DMS53 (cell line): ENCODE measurements at regions not wholly inside any gene's neighbourhood (a gene's known extent, or its start where the extent isn't known, plus 50 kb on each side); places are given as distances from the start of the nearest gene placed in this dataset.

Experiments used
- DNase-seq: peaks from one replicate; lab custom pipeline; 2025; lab: John Stamatoyannopoulos, UW

DNA sequence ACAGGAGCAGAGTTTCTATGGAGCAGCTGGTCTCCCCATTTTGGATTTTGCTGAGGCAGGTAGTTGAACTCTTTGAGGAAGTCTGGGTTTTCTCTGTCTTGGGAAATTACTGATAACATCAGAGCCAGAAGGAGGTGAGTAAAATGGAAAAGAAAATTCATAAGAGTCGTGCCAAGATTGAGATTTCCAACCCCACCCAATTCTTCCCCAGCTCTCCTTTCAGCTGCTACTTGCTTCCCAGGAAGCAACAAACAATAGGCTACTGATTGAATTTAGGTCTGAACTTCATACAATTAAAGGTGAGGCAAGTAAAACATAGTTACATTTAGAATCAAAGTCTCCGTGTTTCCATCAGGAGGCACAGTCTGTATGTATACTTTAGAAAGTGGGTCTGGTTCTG is 54.6 kb upstream of the EOLA2 start:
- no peak for DNase-seq

DNA sequence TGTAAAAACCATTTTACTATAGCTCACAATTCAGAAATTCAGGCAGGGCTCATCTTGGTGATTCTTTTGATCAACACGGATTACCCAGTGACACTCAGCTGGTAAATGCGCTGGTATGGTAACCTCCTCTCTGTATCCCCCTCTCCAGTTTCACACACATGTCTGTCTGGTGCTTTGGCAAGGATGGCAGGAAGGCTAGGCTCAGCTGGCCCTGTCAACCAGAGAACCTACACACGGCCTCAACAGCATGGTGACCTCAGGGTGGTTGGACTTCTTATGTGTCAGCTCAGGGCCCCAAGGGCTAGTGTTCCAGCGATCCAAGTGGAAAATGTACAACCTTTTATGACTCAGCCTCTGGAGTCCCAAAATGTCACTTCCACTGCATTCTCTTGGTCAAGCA is 55.7 kb upstream of the EOLA2 start:
- no peak for DNase-seq

DNA sequence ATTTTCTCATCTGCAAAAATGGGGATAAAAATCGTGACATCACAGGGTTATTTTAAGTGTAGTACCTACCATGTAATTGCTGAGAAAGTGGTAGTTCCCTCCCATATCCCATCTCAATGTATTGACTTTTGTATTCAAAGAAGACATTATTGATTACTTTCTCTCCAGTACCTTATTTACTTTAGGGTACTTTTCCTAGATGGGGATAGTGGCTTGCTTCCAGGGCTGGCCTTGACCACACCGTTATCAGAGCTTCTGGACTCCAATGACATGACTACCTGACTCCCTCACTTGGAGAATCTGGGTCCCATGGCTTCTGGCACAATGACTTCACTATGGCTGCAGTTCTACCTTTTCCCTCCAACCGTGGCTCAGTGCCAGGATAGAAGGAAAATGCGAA is 58.2 kb upstream of the EOLA2 start:
- no peak for DNase-seq

DNA sequence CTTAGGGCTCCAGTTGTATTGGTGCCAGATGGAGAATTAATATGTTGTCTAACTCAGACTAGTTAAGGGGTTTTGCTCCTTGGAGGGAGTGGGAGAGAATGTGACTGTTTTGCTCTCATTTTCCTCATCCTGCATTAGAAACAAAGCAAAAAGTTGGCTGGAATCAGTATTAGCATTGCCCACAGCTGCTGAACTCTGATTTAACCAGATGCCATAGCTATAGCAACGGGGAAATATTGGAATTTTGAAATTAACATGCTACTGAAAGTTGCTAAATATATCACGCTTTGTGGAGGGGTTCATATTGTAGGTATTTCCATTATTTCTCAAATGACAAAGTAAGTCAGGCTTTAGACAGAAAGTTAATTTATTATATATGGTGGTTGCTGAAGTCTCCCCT is 66.7 kb upstream of the EOLA2 start:
- DNase-seq = no peak

DNA sequence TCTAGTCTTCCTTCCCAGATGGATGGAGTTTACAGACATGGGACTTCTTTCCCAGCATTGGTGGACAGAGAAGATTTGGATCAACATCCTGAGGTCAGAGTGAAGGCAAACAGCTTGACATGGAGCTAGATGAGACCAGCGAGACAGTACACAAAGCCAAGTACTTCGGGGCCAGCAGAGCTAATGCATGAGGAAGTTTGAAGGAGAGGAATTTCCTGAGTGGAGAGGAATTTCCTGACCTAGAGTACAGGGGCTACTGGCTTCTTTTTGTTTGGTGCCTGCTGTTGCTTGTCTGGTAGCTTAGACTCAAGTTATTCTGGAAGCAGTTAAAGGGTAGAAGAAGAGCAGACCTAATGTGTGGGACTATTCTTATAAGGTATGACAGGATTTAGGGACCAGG is 69.1 kb upstream of the EOLA2 start:
- DNase-seq = peak; percentile 5

DNA sequence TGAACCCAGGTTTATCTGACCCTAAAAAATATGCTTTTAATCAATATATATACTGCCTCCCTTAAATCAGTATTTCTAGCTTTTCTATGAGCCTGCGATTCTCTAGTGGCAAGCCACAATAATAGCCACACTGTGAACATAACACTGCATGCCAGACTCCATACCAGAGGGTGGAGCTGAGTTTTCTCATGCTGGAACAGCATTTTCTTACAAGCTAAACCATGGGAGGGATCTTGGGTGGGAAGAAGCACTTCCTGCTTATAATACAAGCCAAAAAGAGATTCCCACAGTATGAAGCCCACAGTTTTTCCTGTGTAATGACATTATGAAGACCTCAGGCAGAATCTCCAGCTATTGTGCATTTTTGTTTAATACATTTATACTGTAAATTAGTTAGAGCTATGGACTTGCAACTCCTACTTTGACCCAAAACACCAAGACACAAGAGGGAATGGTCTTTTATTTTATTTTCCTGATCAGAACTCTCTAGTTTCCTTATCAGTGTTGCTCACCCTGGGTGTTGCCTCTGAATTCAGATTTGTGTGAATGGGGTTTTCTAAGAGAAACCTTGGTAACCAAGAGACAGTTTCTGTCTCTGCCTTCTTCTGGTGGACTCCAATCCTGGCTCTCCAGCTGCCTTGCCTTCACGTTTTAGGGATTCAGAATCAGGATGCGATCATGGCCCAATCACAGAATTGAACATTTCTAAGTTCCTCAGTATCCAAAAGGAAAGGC is 74.5 kb upstream of the EOLA2 start:
- no peak for DNase-seq

DNA sequence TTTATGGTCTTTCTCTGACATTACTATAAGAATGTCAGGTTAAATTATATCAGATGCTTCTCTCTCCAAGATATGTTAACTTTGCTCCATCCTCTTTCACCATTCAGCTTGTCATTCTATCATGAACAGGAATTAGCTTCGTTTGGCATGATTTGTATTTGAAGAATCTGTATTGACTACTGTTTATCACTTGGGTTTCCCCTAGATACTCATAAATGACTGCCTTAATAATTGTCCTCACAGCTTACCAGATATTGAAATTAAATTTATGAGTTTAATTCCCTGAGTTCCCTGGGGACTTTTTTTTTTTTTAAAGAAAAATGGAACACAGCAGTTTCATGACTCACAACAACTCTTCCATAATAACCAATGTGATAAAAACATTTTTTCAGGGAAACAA is 76.2 kb upstream of the EOLA2 start:
- DNase-seq = no peak

DNA sequence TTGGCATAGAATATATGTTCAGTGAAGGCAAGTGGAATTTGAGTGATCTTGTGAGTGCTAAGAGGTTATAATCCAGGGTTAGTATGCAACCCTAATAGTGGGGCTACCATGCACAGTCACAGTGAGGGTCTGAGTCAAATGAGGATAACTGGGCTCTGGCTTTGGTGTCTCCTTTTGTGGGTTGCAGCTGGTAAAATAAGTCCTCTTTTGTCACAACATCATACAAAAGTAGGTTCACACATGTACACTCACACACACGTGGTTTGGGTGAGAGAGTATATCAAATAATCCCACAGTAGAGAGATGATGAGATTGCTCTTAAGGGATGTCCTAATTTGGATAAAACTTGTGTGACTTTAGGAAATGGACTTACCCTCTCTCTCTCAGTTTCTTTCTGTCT is 79.6 kb upstream of the EOLA2 start:
- DNase-seq = no peak

DNA sequence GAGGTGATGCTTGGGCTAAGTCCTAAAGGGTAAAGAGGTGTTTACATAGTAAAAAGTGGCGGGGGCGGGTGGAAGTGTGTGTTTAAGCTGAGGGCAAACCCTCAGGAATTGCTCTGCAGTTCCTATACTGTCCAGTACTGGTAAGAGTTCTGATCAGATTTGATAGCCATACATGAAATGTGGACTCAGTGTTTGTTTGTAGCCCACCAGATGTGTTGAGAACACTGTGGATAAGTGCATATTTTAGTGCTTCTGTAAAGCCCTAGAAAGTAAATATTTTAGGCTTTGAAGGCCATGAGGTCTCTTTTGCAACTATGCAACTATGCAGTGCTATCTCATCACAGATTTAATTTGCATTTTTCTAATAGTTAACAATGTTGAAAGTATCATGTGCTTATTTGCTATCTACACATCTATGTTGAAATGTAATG is 80.7 kb upstream of the EOLA2 start:
- peak; percentile 47 for DNase-seq

DNA sequence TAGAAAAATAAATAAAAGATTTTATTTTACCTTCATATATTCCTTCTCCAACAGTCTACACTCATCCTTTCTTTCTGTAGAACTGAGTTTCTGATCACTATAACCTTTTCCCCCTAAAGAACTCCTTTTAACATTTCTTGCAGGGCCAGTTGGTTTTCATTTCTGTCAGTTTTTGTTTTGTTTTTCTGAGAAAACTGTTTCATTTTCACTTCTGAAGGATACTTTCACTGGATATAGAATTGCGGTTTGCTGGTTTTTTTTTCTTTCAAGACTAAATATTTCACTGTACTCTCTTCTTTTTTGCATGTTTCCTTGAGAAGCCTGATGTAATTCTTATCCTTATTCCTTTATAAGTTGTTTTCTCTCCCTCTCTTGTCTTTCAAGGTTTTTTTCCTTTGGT is 90.4 kb upstream of the EOLA2 start:
- no peak for DNase-seq

DNA sequence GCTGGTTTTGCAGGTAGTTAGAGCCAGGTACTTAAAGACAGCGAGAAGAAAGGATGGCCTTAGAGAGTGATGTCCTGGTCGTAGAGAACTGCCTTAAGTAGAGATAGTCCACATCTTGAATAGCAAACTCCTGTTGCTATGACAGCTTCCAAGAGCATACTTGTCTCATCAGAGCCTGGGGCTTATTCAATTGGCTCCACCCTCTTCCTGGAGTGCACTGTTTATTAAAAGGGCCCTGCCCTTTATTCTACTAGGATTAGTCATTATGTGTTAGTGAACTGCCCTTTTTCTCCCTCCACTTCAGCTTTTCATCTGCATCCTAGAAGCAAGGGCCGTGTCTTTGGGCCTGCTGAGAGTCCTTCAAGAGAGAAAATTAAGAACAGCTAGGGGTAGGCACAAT is 94.5 kb upstream of the EOLA2 start:
- DNase-seq = peak; percentile 82

DNA sequence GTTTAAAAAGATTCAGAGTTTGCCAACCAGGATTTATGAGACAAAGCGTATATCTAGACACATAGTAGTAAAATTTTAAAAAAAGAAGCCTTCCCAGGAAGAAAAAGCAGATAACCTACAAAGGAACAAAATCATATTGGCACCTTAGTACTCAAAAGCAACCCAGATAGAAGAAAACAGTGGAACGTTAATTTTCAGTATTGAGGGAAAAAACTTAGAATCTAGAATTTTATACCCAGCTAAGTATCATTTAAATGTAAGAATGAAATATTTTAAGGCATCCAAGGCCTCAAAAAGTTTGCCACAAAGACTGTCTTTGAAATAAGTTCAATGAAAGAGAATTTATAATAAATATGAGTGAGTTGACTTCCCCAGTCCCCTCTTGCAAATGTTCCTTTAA is 96.5 kb upstream of the EOLA2 start:
- no peak for DNase-seq

DNA sequence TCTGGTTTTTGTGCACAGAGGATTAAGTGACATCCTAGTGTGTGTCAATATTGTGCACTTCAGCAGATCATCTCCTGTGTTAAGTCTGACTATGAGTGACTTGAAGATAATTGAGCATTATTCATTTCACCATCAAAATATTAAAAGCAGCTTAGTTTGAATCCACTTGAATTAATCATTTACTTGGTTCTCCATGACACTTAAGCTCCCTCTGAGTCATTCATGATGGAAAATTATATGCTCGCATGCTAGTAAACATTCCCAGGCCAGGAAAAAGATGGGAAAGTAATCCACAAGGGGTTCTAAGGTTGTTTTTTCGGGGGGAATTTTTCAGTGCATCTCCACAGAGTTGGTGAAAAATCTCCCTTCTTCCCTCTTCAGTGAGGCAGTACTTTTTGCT is 97.2 kb upstream of the EOLA2 start:
- DNase-seq = peak; percentile 78

DNA sequence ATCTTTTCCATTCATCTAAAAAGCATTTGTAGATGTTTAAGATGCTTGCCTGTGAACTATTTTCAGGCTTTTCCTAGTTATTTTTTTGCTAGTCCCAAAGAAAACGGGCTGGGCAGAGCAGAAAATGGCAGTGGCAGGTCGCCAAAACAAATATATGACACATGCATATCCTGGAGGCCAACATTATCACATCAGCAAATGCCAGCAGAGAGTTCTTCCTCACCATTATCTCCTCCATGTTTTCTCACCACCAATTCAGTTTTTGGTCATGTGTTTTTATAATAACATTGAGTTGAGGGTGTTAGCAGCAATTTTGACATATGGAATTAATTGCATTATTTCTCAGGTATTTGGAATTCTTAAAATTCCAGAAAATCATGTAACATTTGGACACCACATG is 97.9 kb upstream of the EOLA2 start:
- DNase-seq = peak; percentile 89

DNA sequence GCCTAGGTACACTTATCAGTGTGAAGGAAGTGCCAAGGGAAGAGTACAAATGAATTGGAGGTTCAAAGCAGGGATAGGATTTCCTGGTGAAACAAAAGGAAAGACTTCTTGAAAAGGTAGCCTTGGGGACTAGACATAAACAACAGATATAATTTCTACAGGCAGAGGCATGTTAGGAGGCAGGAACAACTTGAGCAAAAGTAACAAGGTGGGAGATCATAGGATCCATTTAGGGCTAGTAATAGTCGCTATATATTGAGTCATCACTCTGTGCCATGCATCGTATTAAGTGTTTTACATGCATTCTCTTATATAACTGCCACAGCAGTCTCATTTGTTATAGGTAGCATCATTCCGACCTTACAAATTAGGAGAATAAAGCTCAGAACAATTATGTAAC is 98.3 kb upstream of the EOLA2 start:
- no peak for DNase-seq

DNA sequence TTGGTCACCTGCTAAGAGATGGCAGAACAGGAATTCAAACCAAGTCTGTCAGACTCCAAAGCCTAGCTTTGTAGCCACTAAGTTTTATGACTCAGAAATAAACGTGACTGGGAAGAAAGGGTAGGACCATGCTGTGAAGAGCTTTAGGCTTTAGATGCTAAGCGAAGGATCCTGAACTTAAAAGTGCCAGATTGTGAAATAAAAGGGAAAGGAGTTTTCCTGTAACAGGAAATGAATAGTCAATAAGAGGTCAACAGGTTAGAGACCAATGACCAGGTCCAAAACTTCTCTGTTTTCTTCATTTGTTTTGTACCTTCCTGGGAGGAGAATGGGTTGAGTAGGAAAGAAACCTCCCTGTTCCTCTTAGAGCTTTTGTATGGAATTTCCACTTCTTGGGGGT is 98.8 kb upstream of the EOLA2 start:
- DNase-seq = no peak

DNA sequence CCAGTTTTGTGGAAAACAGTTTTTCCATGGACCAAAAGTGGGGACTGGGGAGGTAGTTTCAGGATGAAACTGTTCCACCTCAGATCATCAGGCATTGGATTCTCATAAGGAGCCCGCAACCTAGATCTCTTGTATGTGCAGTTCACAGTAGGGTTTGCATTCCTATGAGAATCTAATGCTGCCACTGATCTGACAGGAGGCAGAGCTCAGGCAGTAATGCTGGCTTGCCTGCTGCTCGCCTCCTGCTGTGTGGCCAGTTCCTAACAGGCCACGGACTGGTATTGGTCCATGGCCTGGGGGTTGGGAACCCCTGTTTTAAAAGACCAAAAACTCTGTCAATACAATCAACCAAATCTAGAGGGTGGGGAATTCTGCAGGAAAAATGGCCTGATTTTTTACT is 100.0 kb upstream of the EOLA2 start:
- DNase-seq = no peak

DNA sequence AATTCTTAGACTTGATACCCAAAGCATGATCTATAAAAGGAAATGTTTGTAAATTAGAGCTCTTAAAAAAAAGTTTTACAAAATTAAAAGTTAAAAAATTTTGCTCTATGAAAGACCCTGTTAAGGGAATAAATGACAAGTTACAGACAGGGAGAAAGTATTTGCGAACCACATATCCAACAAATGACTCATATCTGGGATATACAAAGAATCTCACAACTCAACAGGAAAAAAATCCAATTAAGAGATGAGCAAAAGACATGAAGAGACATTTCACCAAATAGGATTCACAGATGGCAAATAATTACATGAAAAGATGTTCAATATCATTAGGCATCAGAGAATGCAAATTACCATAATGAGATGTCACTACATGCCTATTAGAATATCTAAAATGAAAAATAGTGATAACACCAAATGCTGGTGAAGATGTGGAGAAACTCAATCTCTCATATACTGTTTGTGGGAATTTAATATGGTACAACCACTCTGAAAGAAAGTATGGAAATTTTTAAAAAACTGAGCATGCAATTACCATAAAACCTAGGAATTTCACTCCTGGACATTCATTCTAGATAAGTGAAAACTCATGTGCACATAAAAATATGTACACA is 100.8 kb upstream of the EOLA2 start:
- DNase-seq = no peak

DNA sequence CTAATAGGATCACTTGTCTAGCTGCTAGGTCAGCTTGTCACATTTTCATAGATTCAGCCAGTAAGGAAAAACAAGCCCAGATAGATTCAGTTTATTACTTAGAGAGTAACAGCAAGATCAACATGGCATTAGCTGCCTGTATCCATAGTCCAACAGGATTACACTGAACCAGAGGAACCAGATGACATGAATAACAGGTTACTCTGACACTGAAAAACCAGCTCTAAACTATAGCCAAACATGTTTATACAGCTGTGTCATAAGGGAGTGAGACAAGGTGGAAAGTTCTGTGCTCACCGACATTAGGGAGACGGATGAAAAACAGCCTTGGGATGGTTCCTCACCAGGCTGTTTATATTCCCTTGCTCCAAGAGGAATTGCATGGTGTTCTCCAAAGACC is 102.9 kb upstream of the EOLA2 start:
- peak; percentile 19 for DNase-seq

DNA sequence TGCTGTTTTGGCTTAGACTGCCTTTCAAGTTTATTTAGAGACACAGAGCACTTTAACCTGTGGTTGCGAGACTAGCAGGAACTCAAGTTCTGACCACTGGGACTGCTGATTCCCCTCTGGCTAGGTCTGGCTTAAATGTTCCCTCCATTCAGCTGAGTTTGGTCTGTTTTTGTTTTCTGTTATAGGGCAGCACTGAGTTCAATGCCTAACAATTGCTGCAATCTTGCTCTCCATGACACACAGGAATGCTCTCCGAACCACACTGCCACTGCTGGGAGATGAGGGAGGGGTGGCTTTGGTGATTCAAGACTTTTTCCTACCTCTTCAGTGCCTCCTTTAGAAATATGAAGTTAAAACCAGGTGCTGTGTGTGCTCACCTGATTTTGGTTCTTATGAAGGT is 106.3 kb upstream of the EOLA2 start:
- DNase-seq = no peak

DNA sequence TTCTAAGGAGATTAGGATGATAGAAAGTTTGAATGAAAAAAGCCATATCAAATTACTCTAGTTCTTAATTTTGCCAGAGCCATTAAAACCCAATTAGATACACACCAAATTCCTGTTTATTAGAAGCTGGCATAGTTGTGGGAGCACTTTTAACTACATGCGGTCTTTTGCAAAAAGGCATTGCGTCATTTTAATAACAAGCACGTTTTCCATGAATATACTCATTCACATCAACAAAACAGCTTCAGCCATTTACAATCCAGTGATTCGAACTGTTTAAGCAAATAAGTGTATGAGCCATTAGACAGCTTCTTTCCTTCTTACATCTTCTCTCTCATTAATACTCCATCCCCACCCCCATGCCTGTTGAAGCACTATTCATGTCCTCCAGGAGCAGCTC is 109.5 kb upstream of the EOLA2 start:
- no peak for DNase-seq

DNA sequence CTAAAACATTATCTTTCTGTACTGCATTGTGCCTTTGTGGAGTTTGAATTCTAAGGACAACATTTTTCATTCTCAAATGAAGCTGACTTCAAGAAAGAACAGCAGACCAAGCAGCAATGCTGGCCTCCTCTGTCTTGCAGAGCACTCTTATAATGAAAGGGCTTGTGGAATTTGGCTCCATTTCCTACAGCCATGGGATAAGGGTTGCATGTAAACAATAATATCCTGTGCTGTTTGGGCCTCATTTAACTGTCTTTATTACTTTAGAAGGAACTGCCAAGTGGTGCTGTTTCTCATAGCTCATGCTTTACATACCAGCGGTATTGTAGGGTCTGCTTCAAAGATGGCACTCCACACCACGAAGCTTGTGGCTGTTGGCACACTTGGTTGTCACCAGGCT is 111.4 kb upstream of the EOLA2 start:
- no peak for DNase-seq

DNA sequence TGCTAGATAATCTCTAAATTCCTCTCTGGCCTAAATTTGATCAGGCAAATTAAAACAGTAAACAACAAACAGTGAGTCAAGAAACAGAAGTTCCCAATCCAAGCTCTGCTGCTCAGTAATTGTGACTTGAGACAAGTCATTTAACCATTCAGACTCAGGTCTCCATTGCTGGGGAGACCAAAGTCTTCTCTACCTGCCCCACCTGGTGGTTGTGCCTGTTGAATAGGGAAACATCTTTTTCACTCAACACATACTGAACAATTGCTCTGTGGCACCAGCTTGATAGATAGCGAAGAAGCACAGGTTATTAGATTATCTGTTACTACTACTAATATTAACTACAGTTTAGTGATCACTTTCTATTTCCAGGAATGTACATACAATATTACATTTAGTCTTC is 112.1 kb upstream of the EOLA2 start:
- peak; percentile 33 for DNase-seq

DNA sequence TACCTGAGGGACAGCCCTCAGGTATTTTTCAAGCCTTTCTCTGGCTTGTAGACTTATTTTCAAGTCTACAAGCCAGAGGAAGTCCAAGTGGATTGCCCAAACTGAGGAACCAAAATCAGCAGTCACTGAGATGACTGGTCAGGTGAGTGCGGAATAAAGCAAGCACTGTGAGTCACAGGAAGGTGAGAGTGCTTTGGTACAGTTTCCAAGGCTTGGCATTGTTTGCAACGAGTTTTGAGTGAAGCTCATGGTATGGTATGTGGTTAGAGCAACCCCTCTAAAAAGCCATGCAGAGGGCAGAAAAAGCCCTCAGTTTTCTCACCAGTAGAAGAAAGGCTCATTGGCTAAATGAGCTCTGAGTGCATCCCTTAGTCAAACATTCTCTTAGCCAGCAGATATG is 112.8 kb upstream of the EOLA2 start:
- peak; percentile 12 for DNase-seq
